B cell (primary cell): ENCODE measurements at regions not wholly inside any gene's neighbourhood (a gene's known extent, or its start where the extent isn't known, plus 50 kb on each side); places are given as distances from the start of the nearest gene placed in this dataset.

Source experiments
- ATAC-seq: fragments of 200-7000 bp; cut with Tn5 transposase; one replicate; pipeline ENCODE4 v1.10.0; 2021; ENCODE audit warnings: low read depth, mild to moderate bottlenecking, moderate number of reproducible peaks, moderate library complexity
- CTCF ChIA-PET: fragments of 350-600 bp; sonication (Branson Sonifier 250); formaldehyde crosslinking; loops from one replicate; lab custom pipeline; 2021; ENCODE audit warnings: antibody characterized with exemption, inconsistent platforms; lab: Charles Lee
- POLR2A ChIA-PET: fragments of 350-600 bp; sonication (Branson Sonifier 250); formaldehyde crosslinking; loops from one replicate; lab custom pipeline; 2021; ENCODE audit warnings: antibody characterized with exemption; lab: Charles Lee
- DNase-seq: peaks from one replicate; pipeline ENCODE4 v3.0.0; 2013
- H2AFZ ChIP-seq: 2 replicates; pipeline ENCODE4 v1.6.1; 2012; ENCODE audit warnings: mild to moderate bottlenecking, low read depth, low read length; ENCODE audit not compliant: insufficient read depth, poor library complexity, severe bottlenecking
- H3K27ac ChIP-seq, 2 donors: 1 replicate in 1 of 2; 2 replicates in 1 of 2; pipeline ENCODE4 v1.5.1; 2012 to 2013; ENCODE audit warnings: low read length in 2 of 2, mild to moderate bottlenecking in 2 of 2, moderate library complexity in 1 of 2
- H3K27me3 ChIP-seq, 4 experiments: fragments of 200-600 bp in 1 of 4; sonication (generic) in 1 of 4; replicated peaks in 1 of 4; 1 replicate in 2 of 4; 2 replicates in 2 of 4; pipeline versions ENCODE4 v1.6.1 to v1.7.0; 2013 to 2016; ENCODE audit warnings: low read length in 3 of 4, mild to moderate bottlenecking in 2 of 4, mixed read lengths in 1 of 4, moderate library complexity in 1 of 4; ENCODE audit not compliant: insufficient read depth in 4 of 4, control insufficient read depth in 3 of 4; ENCODE audit errors: control extremely low read depth in 1 of 4
- H3K36me3 ChIP-seq, 2 experiments: replicated peaks in 1 of 2; 1 replicate in 1 of 2; 2 replicates in 1 of 2; pipeline versions ENCODE4 v1.6.1 to v1.7.1; 2013; ENCODE audit warnings: low read length in 1 of 2; ENCODE audit not compliant: insufficient read depth in 2 of 2, control insufficient read depth in 1 of 2; ENCODE audit errors: control extremely low read depth in 1 of 2, extremely low read depth in 1 of 2
- H3K4me1 ChIP-seq, 2 donors: fragments of 200-600 bp in 1 of 2; sonication (generic) in 1 of 2; 1 replicate in 1 of 2; 2 replicates in 1 of 2; pipeline versions ENCODE4 v1.5.1 to v1.6.1; 2013 to 2017; ENCODE audit warnings: low read length in 2 of 2; ENCODE audit not compliant: control insufficient read depth in 2 of 2, insufficient read depth in 2 of 2
- H3K4me2 ChIP-seq: replicated peaks from 2 replicates; pipeline ENCODE3; 2012; ENCODE audit warnings: mild to moderate bottlenecking, low read depth, low read length; ENCODE audit not compliant: poor library complexity, severe bottlenecking
- H3K4me3 ChIP-seq, 5 experiments: fragments of 200-600 bp in 1 of 5; sonication (generic) in 1 of 5; 1 replicate in 3 of 5; 2 replicates in 2 of 5; pipeline versions ENCODE4 v1.5.1 to v1.7.0; 2011 to 2016; ENCODE audit warnings: low read length in 4 of 5, mild to moderate bottlenecking in 4 of 5, low read depth in 2 of 5, control low read depth in 1 of 5, moderate library complexity in 1 of 5; ENCODE audit not compliant: insufficient read depth in 1 of 5; ENCODE audit errors: control extremely low read depth in 1 of 5, extremely low read depth in 1 of 5
- H3K79me2 ChIP-seq: fragments of 200-600 bp; sonication (generic); one replicate; pipeline ENCODE4 v1.6.0; 2016; ENCODE audit warnings: low read length; ENCODE audit not compliant: control insufficient read depth, insufficient read depth
- H3K9ac ChIP-seq: fragments of 200-600 bp; sonication (generic); 2 replicates; pipeline ENCODE4 v1.6.1; 2017; ENCODE audit warnings: mild to moderate bottlenecking, low read length, moderate library complexity
- H3K9me3 ChIP-seq, 3 donors: one replicate each; pipeline versions ENCODE4 v1.6.1 to v1.7.1; 2013; ENCODE audit warnings: low read length in 2 of 3; ENCODE audit not compliant: control insufficient read depth in 2 of 3, insufficient read depth in 1 of 3; ENCODE audit errors: control extremely low read depth in 1 of 3
- H4K20me1 ChIP-seq: 2 replicates; pipeline ENCODE4 v1.6.0; 2012; ENCODE audit warnings: mild to moderate bottlenecking, low read length; ENCODE audit not compliant: insufficient read depth, control insufficient read depth, poor library complexity, severe bottlenecking
- H3K27ac Mint-ChIP-seq: one replicate; pipeline ENCODE4 v1.8.0; 2021; ENCODE audit warnings: mixed read lengths
- H3K27me3 Mint-ChIP-seq: one replicate; pipeline ENCODE4 v1.8.0; 2021; ENCODE audit warnings: mixed read lengths
- H3K4me1 Mint-ChIP-seq: one replicate; pipeline ENCODE4 v1.8.0; 2021; ENCODE audit warnings: mixed read lengths
- H3K4me3 Mint-ChIP-seq: one replicate; pipeline ENCODE4 v1.8.0; 2021; ENCODE audit warnings: mixed read lengths
- H3K9me3 Mint-ChIP-seq: one replicate; pipeline ENCODE4 v1.8.0; 2022; ENCODE audit warnings: mixed read lengths; ENCODE audit not compliant: insufficient read depth
- CTCF ChIP-seq: fragments of 200-600 bp; IDR thresholded peaks from one replicate; pipeline ENCODE4 v1.8.0; 2022; ENCODE audit warnings: antibody characterized with exemption, mild to moderate bottlenecking
- EZH2 ChIP-seq: IDR thresholded peaks from 2 replicates; pipeline ENCODE4 v1.6.1; 2012; ENCODE audit warnings: borderline replicate concordance, low read depth, mild to moderate bottlenecking, moderate library complexity, low read length; ENCODE audit not compliant: insufficient read depth, poor library complexity, severe bottlenecking
- WGBS: methylation state at CpG from one replicate; pipeline ENCODE4 v1.1.5; 2013; ENCODE audit warnings: missing lambda C conversion rate; ENCODE audit not compliant: insufficient coverage; 5-methylcytosine and 5-hydroxymethylcytosine counted together
- intact Hi-C: fragments of 100-400 bp; cut with micrococcal nuclease; formaldehyde crosslinking; loops from one replicate; pipeline ENCODE4 v1.10.0; 2022

- no peak overlapping the region for H3K4me3 Mint-ChIP-seq
- Histone ChIP-seq H3K4me3 (no peak overlapping the region), H3K79me2 (no peaks in the 10 kb centered on the region), H3K4me2 (no peak overlapping the region), H3K27ac (no peak overlapping the region), H2AFZ (no peak overlapping the region), H4K20me1 (no peaks in the 10 kb centered on the region), H3K27me3 (peaks cover 0 to 4% (median 0%) of the 10 kb centered on the region in 4 experiments), H3K9me3 (no peaks in the 10 kb centered on the region), H3K9ac (no peak overlapping the region), H3K4me1 (no peaks in the 10 kb centered on the region), H3K36me3 (no peaks in the 10 kb centered on the region)
- intact Hi-C loops, result no loop called here
- ATAC-seq, result no peak
- WGBS, result 87% methylated on average over 20 of the region's 20 CpGs
- H3K4me1 Mint-ChIP-seq, result no peaks in the 10 kb centered on the region
- CTCF ChIA-PET, result no interaction called here
- no peak for DNase-seq
- H3K27ac Mint-ChIP-seq, result no peak overlapping the region
- POLR2A ChIA-PET, result no interaction called here
- H3K9me3 Mint-ChIP-seq, result no peaks in the 10 kb centered on the region
- TF ChIP-seq EZH2 (no peak), CTCF (no peak)
- H3K27me3 Mint-ChIP-seq, result peaks cover 9% of the 10 kb centered on the region
Measured at GRCh38 chr11:71188886-71189767, 63.2 kb downstream of the SHANK2 start.

- ChIA-PET POLR2A (no interaction called here), CTCF (no interaction called here)
- H3K27me3 ChIP-seq, result peaks cover 0 to 4% (median 0%) of the 10 kb centered on the region in 4 experiments
- H3K27ac Mint-ChIP-seq, result no peak overlapping the region
- no peak overlapping the region for H3K9ac ChIP-seq
- no peak overlapping the region for H3K4me3 Mint-ChIP-seq
- no peak overlapping the region for H3K27ac ChIP-seq
- H3K4me1 Mint-ChIP-seq, result no peaks in the 10 kb centered on the region
- H3K36me3 ChIP-seq, result no peaks in the 10 kb centered on the region
- no peak overlapping the region for H3K4me2 ChIP-seq
- intact Hi-C loops, result no loop called here
- H4K20me1 ChIP-seq, result no peaks in the 10 kb centered on the region
- 88% methylated on average over 6 of the region's 8 CpGs for WGBS
- H3K4me1 ChIP-seq, result no peaks in the 10 kb centered on the region
- H2AFZ ChIP-seq, result no peak overlapping the region
- H3K27me3 Mint-ChIP-seq, result peaks cover 6% of the 10 kb centered on the region
- no peaks in the 10 kb centered on the region for H3K9me3 Mint-ChIP-seq
- TF ChIP-seq CTCF, result no peak
- TF ChIP-seq EZH2, result no peak
- ATAC-seq, result no peak
- no peak overlapping the region for H3K4me3 ChIP-seq
- H3K79me2 ChIP-seq, result no peaks in the 10 kb centered on the region
- H3K9me3 ChIP-seq, result no peaks in the 10 kb centered on the region
- no peak for DNase-seq
Measured at GRCh38 chr11:71188073-71188472, 64.3 kb downstream of the SHANK2 start.
